Karpas-422 (cell line): ENCODE measurements at regions not wholly inside any gene's neighbourhood (a gene's known extent, or its start where the extent isn't known, plus 50 kb on each side); places are given as distances from the start of the nearest gene placed in this dataset.

ENCODE experiments used
- DNase-seq: peaks from one replicate; pipeline ENCODE4 v3.0.0-alpha.2; 2015
- H2AFZ ChIP-seq: fragments of 200-600 bp; sonication (generic); 2 replicates; pipeline ENCODE4 v1.6.1; 2014; ENCODE audit warnings: antibody characterized with exemption, low read length, mixed read lengths
- H3K27ac ChIP-seq: fragments of 200-600 bp; sonication (generic); 2 replicates; pipeline ENCODE4 v1.5.1; 2014; ENCODE audit warnings: mild to moderate bottlenecking, low read length, moderate library complexity
- H3K27me3 ChIP-seq: fragments of 200-600 bp; sonication (generic); 2 replicates; pipeline ENCODE4 v1.6.1; 2014; ENCODE audit warnings: low read length, mixed read lengths
- H3K36me3 ChIP-seq: fragments of 200-600 bp; sonication (generic); 2 replicates; pipeline ENCODE4 v1.6.1; 2014; ENCODE audit warnings: low read length, mixed read lengths; ENCODE audit not compliant: insufficient read depth
- H3K4me1 ChIP-seq: fragments of 200-600 bp; sonication (generic); 2 replicates; pipeline ENCODE4 v1.6.1; 2014; ENCODE audit warnings: mild to moderate bottlenecking, low read length, mixed read lengths
- H3K4me2 ChIP-seq: fragments of 200-600 bp; sonication (generic); 2 replicates; pipeline ENCODE4 v1.6.1; 2014; ENCODE audit warnings: low read length, low read depth, mild to moderate bottlenecking; ENCODE audit not compliant: poor library complexity, severe bottlenecking
- H3K4me3 ChIP-seq: fragments of 200-600 bp; sonication (generic); 2 replicates; pipeline ENCODE4 v1.5.1; 2014; ENCODE audit warnings: mild to moderate bottlenecking, antibody characterized with exemption, low read length, mixed read lengths
- H3K79me2 ChIP-seq: fragments of 200-600 bp; sonication (generic); 2 replicates; pipeline ENCODE4 v1.6.1; 2014; ENCODE audit warnings: mild to moderate bottlenecking, low read length, mixed read lengths
- H3K9ac ChIP-seq: fragments of 200-600 bp; sonication (generic); 2 replicates; pipeline ENCODE4 v1.6.0; 2014; ENCODE audit warnings: low read length
- H3K9me2 ChIP-seq: fragments of 200-600 bp; sonication (generic), shearing (Covaris generic); replicated peaks from 2 replicates; pipeline ENCODE4 v1.6.0; 2014; ENCODE audit warnings: mild to moderate bottlenecking, low read length, moderate library complexity; ENCODE audit not compliant: insufficient read depth
- H3K9me3 ChIP-seq: fragments of 300-700, 200-600 bp; sonication (generic); 2 replicates; pipeline ENCODE4 v1.6.1; 2014; ENCODE audit warnings: low read length, mixed read lengths
- H4K20me1 ChIP-seq: fragments of 200-600 bp; sonication (generic); 2 replicates; pipeline ENCODE4 v1.6.1; 2014; ENCODE audit warnings: mild to moderate bottlenecking, antibody characterized with exemption, low read length, low read depth; ENCODE audit not compliant: insufficient read depth

GRCh38 chr7:116334555-116334954 is 124.2 kb downstream of the TES start:
- Histone ChIP-seq H3K79me2 (no peaks in the 10 kb centered on the region), H3K4me3 (no peak overlapping the region), H3K27ac (no peak overlapping the region), H3K36me3 (no peaks in the 10 kb centered on the region), H2AFZ (no peak overlapping the region), H3K9me3 (no peaks in the 10 kb centered on the region), H3K27me3 (0 out of 2 replicates have a peak, but pooled peaks cover 3% of the 10 kb centered on the region), H3K4me1 (no peaks in the 10 kb centered on the region), H3K4me2 (no peak overlapping the region), H3K9ac (no peak overlapping the region), H3K9me2 (no peaks in the 10 kb centered on the region), H4K20me1 (no peaks in the 10 kb centered on the region)
- no peak for DNase-seq

DNA sequence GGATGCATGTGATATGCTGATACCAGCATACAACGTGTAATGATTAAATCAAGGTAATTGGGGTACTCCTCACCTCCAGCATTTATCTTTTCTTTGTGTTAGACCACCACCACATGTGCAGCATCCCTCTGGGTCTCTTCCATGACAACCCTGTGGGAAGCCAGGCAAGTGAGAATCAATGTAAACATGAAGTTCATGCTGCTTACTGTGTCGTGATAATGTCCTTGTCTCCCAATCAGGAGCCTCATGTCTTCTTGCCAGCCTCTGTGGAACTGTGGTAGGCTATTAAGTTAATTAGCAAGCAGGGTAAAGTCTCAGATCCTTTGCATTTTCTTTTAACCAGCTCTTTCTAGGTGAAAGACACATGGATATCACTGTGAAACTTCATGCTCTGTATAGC is 126.7 kb downstream of the TES start:
- no peak for DNase-seq
- Histone ChIP-seq H3K9ac (no peak overlapping the region), H3K4me3 (no peak overlapping the region), H3K36me3 (no peaks in the 10 kb centered on the region), H3K9me3 (no peaks in the 10 kb centered on the region), H3K27me3 (0 out of 2 replicates have a peak, but pooled peaks cover 3% of the 10 kb centered on the region), H3K4me1 (no peaks in the 10 kb centered on the region), H2AFZ (no peak overlapping the region), H3K79me2 (no peaks in the 10 kb centered on the region), H3K4me2 (no peak overlapping the region), H3K9me2 (no peaks in the 10 kb centered on the region), H3K27ac (no peak overlapping the region), H4K20me1 (no peaks in the 10 kb centered on the region)

GRCh38 chr7:116337800-116338199 is 127.5 kb downstream of the TES start:
- no peak overlapping the region for H3K9ac ChIP-seq
- no peaks in the 10 kb centered on the region for H3K9me3 ChIP-seq
- H3K4me1 ChIP-seq, result no peaks in the 10 kb centered on the region
- no peaks in the 10 kb centered on the region for H3K36me3 ChIP-seq
- 0 out of 2 replicates have a peak, but pooled peaks cover 3% of the 10 kb centered on the region for H3K27me3 ChIP-seq
- no peak overlapping the region for H3K27ac ChIP-seq
- no peaks in the 10 kb centered on the region for H3K79me2 ChIP-seq
- H2AFZ ChIP-seq, result no peak overlapping the region
- no peak for DNase-seq
- no peaks in the 10 kb centered on the region for H4K20me1 ChIP-seq
- no peak overlapping the region for H3K4me3 ChIP-seq
- H3K4me2 ChIP-seq, result no peak overlapping the region
- no peaks in the 10 kb centered on the region for H3K9me2 ChIP-seq

- H3K27me3 ChIP-seq, result 0 out of 2 replicates have a peak, but pooled peaks cover under 1% of the 10 kb centered on the region
- H3K36me3 ChIP-seq, result no peaks in the 10 kb centered on the region
- no peaks in the 10 kb centered on the region for H3K79me2 ChIP-seq
- no peak overlapping the region for H3K9ac ChIP-seq
- no peaks in the 10 kb centered on the region for H3K4me1 ChIP-seq
- H2AFZ ChIP-seq, result no peak overlapping the region
- H3K4me2 ChIP-seq, result no peak overlapping the region
- H3K9me2 ChIP-seq, result no peaks in the 10 kb centered on the region
- no peaks in the 10 kb centered on the region for H4K20me1 ChIP-seq
- no peak overlapping the region for H3K27ac ChIP-seq
- no peak overlapping the region for H3K4me3 ChIP-seq
- DNase-seq, result no peak
- no peaks in the 10 kb centered on the region for H3K9me3 ChIP-seq
These were observed 129.2 kb downstream of the TES start for GRCh38 chr7:116339564-116339963.

GRCh38 chr7:116340201-116340847 is 130.0 kb downstream of the TES start:
- H3K27me3 ChIP-seq, result no peaks in the 10 kb centered on the region
- no peak overlapping the region for H3K27ac ChIP-seq
- no peak overlapping the region for H3K4me3 ChIP-seq
- no peaks in the 10 kb centered on the region for H3K79me2 ChIP-seq
- H3K9me2 ChIP-seq, result no peaks in the 10 kb centered on the region
- no peaks in the 10 kb centered on the region for H3K4me1 ChIP-seq
- no peaks in the 10 kb centered on the region for H4K20me1 ChIP-seq
- H2AFZ ChIP-seq, result no peak overlapping the region
- no peaks in the 10 kb centered on the region for H3K9me3 ChIP-seq
- H3K9ac ChIP-seq, result no peak overlapping the region
- no peaks in the 10 kb centered on the region for H3K36me3 ChIP-seq
- DNase-seq, result no peak
- H3K4me2 ChIP-seq, result no peak overlapping the region

GRCh38 chr7:116340943-116341907 is 130.9 kb downstream of the TES start:
- no peaks in the 10 kb centered on the region for H3K9me3 ChIP-seq
- H3K4me1 ChIP-seq, result no peaks in the 10 kb centered on the region
- no peaks in the 10 kb centered on the region for H3K36me3 ChIP-seq
- H3K79me2 ChIP-seq, result no peaks in the 10 kb centered on the region
- no peak overlapping the region for H3K9ac ChIP-seq
- no peak overlapping the region for H2AFZ ChIP-seq
- H3K4me3 ChIP-seq, result no peak overlapping the region
- H3K4me2 ChIP-seq, result no peak overlapping the region
- no peak overlapping the region for H3K27ac ChIP-seq
- DNase-seq, result no peak
- H3K27me3 ChIP-seq, result no peaks in the 10 kb centered on the region
- H4K20me1 ChIP-seq, result no peaks in the 10 kb centered on the region
- no peaks in the 10 kb centered on the region for H3K9me2 ChIP-seq

DNA sequence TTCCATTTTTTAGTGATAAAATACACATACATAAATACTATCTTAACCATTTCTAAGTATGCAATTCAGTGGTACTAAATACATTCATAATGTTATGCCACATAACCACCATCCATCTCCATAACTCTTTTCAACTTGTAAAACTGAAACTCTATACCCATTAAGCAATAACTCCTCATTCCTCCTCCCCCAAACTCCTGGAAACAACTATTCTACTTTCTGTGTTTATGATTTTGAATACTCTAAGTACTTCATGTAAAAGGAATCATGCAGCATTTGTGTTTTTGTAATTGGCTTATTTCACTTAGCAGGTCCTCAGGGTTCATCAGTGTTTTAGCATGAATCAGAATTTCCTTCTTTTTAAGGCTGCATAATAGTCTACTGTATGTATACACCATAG is 131.8 kb downstream of the TES start:
- Histone ChIP-seq H3K79me2 (no peaks in the 10 kb centered on the region), H3K9me3 (no peaks in the 10 kb centered on the region)
- DNase-seq, result no peak

GRCh38 chr7:116347151-116347832 is 137.0 kb downstream of the TES start:
- no peak overlapping the region for H3K27ac ChIP-seq
- no peak overlapping the region for H3K4me2 ChIP-seq

More for the DNA sequence above, 131.8 kb downstream of the TES start:
- H2AFZ ChIP-seq, result no peak overlapping the region
- no peak overlapping the region for H3K27ac ChIP-seq
- no peaks in the 10 kb centered on the region for H3K36me3 ChIP-seq
- no peaks in the 10 kb centered on the region for H4K20me1 ChIP-seq
- H3K4me2 ChIP-seq, result no peak overlapping the region
- H3K9ac ChIP-seq, result no peak overlapping the region
- no peaks in the 10 kb centered on the region for H3K9me2 ChIP-seq
- H3K4me1 ChIP-seq, result no peaks in the 10 kb centered on the region
- no peak overlapping the region for H3K4me3 ChIP-seq
- no peaks in the 10 kb centered on the region for H3K27me3 ChIP-seq

More at GRCh38 chr7:116347151-116347832, 137.0 kb downstream of the TES start:
- no peaks in the 10 kb centered on the region for H4K20me1 ChIP-seq
- H3K4me1 ChIP-seq, result no peaks in the 10 kb centered on the region
- no peaks in the 10 kb centered on the region for H3K79me2 ChIP-seq
- H3K9me2 ChIP-seq, result no peaks in the 10 kb centered on the region
- no peak overlapping the region for H3K4me3 ChIP-seq
- DNase-seq, result no peak
- no peaks in the 10 kb centered on the region for H3K9me3 ChIP-seq
- H3K9ac ChIP-seq, result no peak overlapping the region
- H3K27me3 ChIP-seq, result no peaks in the 10 kb centered on the region
- H3K36me3 ChIP-seq, result no peaks in the 10 kb centered on the region
- no peak overlapping the region for H2AFZ ChIP-seq
